Left ventricle myocardium inferior (tissue), 1 donor: ENCODE measurements at regions not wholly inside any gene's neighbourhood (a gene's known extent, or its start where the extent isn't known, plus 50 kb on each side); places are given as distances from the start of the nearest gene placed in this dataset.
A peak's percentile ranks its signal among the peaks of the same experiment; 100 is the strongest.

Source experiments
- DNase-seq: peaks from one replicate; pipeline ENCODE4 v3.0.0-alpha.2; 2020
- H3K27ac ChIP-seq: fragments of 200-600 bp; replicated peaks from 2 replicates; pipeline ENCODE4 v1.8.0; 2021
- H3K27me3 ChIP-seq: fragments of 200-600 bp; 2 replicates; pipeline ENCODE4 v1.8.0; 2021; ENCODE audit warnings: low read depth
- H3K36me3 ChIP-seq: fragments of 200-600 bp; 2 replicates; pipeline ENCODE4 v1.8.0; 2021
- H3K4me1 ChIP-seq: fragments of 200-600 bp; 2 replicates; pipeline ENCODE4 v1.8.0; 2021
- H3K4me3 ChIP-seq: fragments of 200-600 bp; 2 replicates; pipeline ENCODE4 v1.8.0; 2021; ENCODE audit warnings: mild to moderate bottlenecking, moderate library complexity
- H3K9me3 ChIP-seq: fragments of 200-600 bp; replicated peaks from 2 replicates; pipeline ENCODE4 v1.8.0; 2021
- intact Hi-C: fragments of 100-400 bp; cut with micrococcal nuclease; formaldehyde crosslinking; loops from one replicate; pipeline ENCODE4 v1.11.0; 2022
- TF ChIP-seq, protein P1 (sequence below): fragments of 200-600 bp; IDR thresholded peaks from 2 replicates; pipeline ENCODE4 v1.8.0; 2021; ENCODE audit warnings: antibody characterized with exemption, mild to moderate bottlenecking, borderline replicate concordance
- donor health status: DM: no; HTN: yes; CAD: no; lungs with severe emphysema.

DNA sequence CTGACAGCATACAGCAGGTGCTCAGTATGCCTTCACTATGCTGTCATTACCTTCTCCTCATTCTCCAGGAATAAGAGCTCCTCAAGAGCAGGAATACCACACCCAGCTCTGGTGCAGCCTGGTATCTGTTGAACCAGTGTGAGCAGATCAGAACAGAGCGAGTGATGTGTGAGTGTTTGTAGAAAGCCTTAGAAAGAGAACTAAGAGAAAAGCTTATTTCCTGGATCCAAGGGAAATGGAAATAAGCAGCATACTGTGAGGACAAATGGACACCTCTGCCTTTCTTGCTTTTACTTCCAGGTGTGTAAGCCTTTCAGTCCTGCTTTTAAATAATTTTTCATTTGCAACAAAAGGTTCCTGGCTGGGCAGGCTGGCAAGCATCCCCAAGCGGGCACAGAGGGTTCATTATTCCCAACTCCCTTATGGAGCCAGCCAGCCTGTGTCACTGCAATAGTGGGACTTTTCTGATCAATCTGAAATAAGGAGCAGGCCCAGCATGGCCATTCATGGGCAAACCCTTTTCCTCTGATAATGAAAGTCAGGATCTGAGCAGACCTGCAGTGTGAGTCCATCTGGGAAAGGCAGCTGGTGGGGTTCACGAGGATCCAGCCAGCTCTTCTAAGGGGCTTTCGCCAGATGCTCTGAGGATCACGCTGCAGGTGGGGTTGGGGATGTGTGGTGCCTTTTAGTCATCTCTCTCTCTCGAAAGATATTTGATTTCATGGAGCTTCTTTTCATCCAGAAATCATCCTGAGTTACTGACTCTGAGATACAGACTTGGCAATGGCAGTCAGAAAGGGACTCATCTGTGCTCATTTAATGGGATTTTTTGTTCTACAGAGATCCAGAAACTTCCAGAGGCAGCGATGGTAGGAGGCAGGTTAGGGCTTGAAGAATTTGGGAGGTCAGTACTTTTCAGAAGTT, 594.9 kb upstream of the CFAP20DC start:
- TF ChIP-seq, protein P1, sequence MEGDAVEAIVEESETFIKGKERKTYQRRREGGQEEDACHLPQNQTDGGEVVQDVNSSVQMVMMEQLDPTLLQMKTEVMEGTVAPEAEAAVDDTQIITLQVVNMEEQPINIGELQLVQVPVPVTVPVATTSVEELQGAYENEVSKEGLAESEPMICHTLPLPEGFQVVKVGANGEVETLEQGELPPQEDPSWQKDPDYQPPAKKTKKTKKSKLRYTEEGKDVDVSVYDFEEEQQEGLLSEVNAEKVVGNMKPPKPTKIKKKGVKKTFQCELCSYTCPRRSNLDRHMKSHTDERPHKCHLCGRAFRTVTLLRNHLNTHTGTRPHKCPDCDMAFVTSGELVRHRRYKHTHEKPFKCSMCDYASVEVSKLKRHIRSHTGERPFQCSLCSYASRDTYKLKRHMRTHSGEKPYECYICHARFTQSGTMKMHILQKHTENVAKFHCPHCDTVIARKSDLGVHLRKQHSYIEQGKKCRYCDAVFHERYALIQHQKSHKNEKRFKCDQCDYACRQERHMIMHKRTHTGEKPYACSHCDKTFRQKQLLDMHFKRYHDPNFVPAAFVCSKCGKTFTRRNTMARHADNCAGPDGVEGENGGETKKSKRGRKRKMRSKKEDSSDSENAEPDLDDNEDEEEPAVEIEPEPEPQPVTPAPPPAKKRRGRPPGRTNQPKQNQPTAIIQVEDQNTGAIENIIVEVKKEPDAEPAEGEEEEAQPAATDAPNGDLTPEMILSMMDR = no peak
- Histone ChIP-seq H3K4me1 (peaks cover 4% of the 10 kb centered on the region), H3K4me3 (no peak overlapping the region), H3K27me3 (peaks cover 19% of the 10 kb centered on the region), H3K36me3 (no peaks in the 10 kb centered on the region), H3K27ac (no peak overlapping the region), H3K9me3 (peaks cover 23% of the 10 kb centered on the region)
- intact Hi-C loops = no loop called here
- DNase-seq = no peak

DNA sequence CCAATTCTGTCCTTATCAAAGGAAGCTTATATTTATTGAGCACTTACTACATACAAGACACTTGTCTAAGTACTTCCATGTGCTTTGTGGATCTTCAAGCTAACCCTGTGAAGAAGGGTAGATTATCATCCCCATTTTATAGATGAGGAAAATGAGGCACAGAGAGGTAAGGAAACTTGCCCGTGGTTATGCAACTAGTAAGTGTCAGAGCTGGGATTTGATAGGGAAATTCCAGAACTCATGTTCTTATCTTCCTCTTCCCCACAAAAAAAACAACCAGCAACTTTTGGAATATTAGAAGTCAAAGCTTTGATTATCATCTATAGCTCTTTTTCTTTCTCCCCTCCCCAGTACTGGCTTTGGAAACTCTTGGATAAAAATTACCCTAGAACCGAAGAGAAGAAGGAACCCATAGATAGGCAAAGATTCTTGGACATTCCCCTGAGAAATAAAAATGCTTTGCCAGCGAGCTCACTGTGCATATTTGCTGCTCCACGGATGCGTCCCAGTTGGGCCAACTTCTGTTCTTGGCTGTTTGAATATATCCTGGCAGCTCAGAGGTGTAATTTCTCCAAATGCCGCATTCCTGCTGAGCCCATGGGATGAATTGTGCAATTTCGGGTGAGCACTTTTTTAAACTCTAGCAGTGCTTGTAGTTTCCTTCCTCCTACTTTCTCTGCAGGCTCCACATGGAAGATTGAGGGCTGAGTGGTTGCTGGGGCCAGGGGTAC, 591.5 kb upstream of the CFAP20DC start:
- peak; percentile 29 for DNase-seq
- Histone ChIP-seq H3K27me3 (peaks cover 19% of the 10 kb centered on the region), H3K4me1 (peaks cover 4% of the 10 kb centered on the region), H3K27ac (peak overlapping the region; percentile 25), H3K4me3 (no peak overlapping the region), H3K9me3 (no peaks in the 10 kb centered on the region), H3K36me3 (no peaks in the 10 kb centered on the region)
- TF ChIP-seq, protein P1 = no peak
- intact Hi-C loops = no loop called here

DNA sequence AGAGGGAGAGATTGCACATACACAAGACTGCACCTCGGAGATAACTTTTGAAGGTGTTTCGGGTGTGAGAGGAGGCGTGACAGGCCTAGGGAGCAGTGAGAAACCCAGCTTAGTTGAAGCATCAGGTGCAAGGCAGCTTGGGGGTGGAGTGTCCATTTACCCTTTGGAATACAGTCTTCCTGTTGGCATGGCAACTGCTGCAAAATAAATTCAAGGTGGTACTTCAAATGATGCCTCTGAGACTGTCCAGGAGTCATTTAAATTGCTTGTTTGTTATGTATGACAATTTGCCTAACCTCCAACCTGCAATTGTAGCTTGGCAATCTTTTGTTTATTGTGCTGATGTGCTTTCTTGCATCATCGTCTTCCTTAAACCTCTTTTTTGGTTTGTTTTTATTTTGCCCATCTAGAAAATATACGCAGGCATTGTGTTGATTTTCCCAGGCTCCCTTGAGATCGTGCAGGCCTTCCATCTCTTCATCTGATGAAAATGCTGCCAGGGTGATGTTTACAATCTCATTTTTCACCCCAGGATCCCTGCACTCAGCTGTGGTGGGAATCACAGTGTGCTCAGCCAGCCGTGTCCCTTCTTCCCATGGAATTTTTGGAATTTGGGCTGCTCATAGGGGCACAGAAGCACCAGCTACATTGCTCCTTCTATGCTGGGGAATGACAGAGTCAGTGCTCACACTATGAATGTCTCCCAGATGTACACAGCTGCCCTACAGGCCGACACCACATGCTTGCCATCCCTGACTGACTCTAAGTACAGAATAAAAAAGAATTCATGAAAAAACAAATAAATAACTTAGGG, 583.1 kb upstream of the CFAP20DC start:
- intact Hi-C loops = no loop called here
- no peak for DNase-seq
- Histone ChIP-seq H3K4me3 (no peak overlapping the region), H3K27me3 (no peaks in the 10 kb centered on the region), H3K36me3 (no peaks in the 10 kb centered on the region), H3K4me1 (peaks cover 4% of the 10 kb centered on the region), H3K9me3 (peaks cover 4% of the 10 kb centered on the region), H3K27ac (peak overlapping the region; percentile 33)
- TF ChIP-seq, protein P1 = no peak

DNA sequence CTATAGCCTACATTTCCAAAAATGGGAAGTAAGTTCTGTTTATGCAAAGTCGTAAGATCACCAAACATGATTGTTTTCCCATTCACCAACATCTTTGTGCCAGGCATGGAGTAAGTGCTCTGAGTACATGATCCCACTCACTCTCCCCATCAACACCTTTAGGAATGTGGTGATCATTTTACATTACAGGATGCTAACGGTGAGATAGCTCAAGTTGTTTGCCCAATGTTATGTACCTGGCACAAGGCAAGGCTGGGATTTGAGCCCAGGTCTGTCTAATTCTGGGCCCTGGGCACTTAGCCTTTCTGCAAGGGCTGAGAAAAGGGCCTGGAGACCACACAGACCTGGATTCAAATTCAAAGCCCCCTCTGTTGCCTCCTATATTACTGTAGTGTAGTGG, 581.7 kb upstream of the CFAP20DC start:
- H3K4me1 ChIP-seq = peaks cover 4% of the 10 kb centered on the region
- H3K36me3 ChIP-seq = no peaks in the 10 kb centered on the region
- H3K4me3 ChIP-seq = no peak overlapping the region
- intact Hi-C loops = no loop called here
- TF ChIP-seq, protein P1 = no peak
- peaks cover 4% of the 10 kb centered on the region for H3K9me3 ChIP-seq
- no peak for DNase-seq
- H3K27me3 ChIP-seq = no peaks in the 10 kb centered on the region
- H3K27ac ChIP-seq = no peak overlapping the region

DNA sequence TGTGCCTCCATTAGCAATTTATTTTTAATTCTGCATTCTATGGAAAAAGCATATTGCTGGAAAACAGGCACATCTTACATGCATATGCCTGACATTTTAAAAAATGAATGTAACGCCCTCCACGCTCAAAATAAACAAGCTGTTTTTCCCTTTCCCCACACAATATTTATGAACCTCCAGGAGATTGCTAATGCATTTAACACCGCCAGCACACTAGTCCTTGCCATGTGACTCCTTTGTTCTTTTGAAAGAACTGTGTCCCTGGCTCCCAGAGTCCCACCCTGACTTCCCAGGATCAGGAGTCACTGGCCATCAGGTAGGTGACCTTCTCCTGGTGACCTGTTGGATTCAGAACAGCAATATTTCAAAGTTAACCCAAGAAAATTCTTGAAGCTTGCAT, 571.2 kb upstream of the CFAP20DC start:
- no peak for DNase-seq
- no peak overlapping the region for H3K4me3 ChIP-seq
- TF ChIP-seq, protein P1 = no peak
- peaks cover 18% of the 10 kb centered on the region for H3K9me3 ChIP-seq
- intact Hi-C loops = no loop called here
- no peak overlapping the region for H3K27ac ChIP-seq
- no peaks in the 10 kb centered on the region for H3K36me3 ChIP-seq
- H3K4me1 ChIP-seq = no peaks in the 10 kb centered on the region
- no peaks in the 10 kb centered on the region for H3K27me3 ChIP-seq
